ENCODE measurements at regions not wholly inside any gene's neighbourhood (a gene's known extent, or its start where the extent isn't known, plus 50 kb on each side); places are given as distances from the start of the nearest gene placed in this dataset.

GRCh38 chr15:37480482-37480881 is 380.1 kb upstream of the MEIS2 start:
- CTCF ChIA-PET = no interaction called here
- H3K4me3 ChIP-seq (ENCODE audit: low read depth, low read length) = no peak overlapping the region
- TF ChIP-seq, protein P1, sequence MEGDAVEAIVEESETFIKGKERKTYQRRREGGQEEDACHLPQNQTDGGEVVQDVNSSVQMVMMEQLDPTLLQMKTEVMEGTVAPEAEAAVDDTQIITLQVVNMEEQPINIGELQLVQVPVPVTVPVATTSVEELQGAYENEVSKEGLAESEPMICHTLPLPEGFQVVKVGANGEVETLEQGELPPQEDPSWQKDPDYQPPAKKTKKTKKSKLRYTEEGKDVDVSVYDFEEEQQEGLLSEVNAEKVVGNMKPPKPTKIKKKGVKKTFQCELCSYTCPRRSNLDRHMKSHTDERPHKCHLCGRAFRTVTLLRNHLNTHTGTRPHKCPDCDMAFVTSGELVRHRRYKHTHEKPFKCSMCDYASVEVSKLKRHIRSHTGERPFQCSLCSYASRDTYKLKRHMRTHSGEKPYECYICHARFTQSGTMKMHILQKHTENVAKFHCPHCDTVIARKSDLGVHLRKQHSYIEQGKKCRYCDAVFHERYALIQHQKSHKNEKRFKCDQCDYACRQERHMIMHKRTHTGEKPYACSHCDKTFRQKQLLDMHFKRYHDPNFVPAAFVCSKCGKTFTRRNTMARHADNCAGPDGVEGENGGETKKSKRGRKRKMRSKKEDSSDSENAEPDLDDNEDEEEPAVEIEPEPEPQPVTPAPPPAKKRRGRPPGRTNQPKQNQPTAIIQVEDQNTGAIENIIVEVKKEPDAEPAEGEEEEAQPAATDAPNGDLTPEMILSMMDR (IDR thresholded peaks at IDR 0.05; ENCODE audit: insufficient read depth, low read length, missing control alignments) = no peak
- POLR2A ChIA-PET = no interaction called here
- DNase-seq (ENCODE audit: low read depth, low spot score) = no peak

GRCh38 chr15:37481126-37481525 is 380.8 kb upstream of the MEIS2 start:
- no peak for DNase-seq (ENCODE audit: low read depth, low spot score)
- TF ChIP-seq, protein P1 (IDR thresholded peaks at IDR 0.05; ENCODE audit: insufficient read depth, low read length, missing control alignments) = no peak
- no peak overlapping the region for H3K4me3 ChIP-seq (ENCODE audit: low read depth, low read length)
- ChIA-PET POLR2A (interaction anchor here (1.2 kb wide), 1 partner anchor 34 kb away, joined by 3 read pairs; no protein-coding TSS in a partner anchor), CTCF (no interaction called here)

- TF ChIP-seq, protein P1 (IDR thresholded peaks at IDR 0.05; ENCODE audit: insufficient read depth, low read length, missing control alignments) = no peak
- no peak for DNase-seq (ENCODE audit: low read depth, low spot score)
- no peak overlapping the region for H3K4me3 ChIP-seq (ENCODE audit: low read depth, low read length)
- POLR2A ChIA-PET = no interaction called here
- CTCF ChIA-PET = no interaction called here
These were observed 383.4 kb upstream of the MEIS2 start for GRCh38 chr15:37483779-37484178.

- ChIA-PET CTCF (no interaction called here), POLR2A (no interaction called here)
- TF ChIP-seq, protein P1 (IDR thresholded peaks at IDR 0.05; ENCODE audit: insufficient read depth, low read length, missing control alignments) = no peak
- no peak for DNase-seq (ENCODE audit: low read depth, low spot score)
- no peak overlapping the region for H3K4me3 ChIP-seq (ENCODE audit: low read depth, low read length)
These were observed 384.7 kb upstream of the MEIS2 start for GRCh38 chr15:37485056-37485455.

DNA sequence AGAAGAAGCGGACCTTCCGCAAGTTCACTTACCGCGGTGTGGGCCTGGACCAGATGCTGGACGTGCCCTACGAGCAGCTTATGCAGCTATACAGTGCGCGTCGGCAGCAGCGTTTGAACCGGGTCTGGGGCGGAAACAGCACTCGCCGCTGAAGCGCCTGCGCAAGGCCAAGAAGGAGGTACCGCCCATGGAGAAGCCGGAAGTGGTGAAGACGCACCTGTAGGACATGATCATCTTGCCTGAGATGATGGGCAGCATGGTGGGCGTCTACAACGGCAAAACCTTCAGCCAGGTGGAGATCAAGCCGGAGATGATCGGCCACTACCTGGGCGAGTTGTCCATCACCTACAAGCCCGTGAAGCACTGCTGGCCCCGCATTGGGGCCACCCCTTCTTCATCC is 390.4 kb upstream of the MEIS2 start:
- TF ChIP-seq, protein P1 (IDR thresholded peaks at IDR 0.05; ENCODE audit: insufficient read depth, low read length, missing control alignments) = no peak
- CTCF ChIA-PET = no interaction called here
- POLR2A ChIA-PET = no interaction called here

GRCh38 chr15:37516621-37517020 is 416.3 kb upstream of the MEIS2 start:
- ChIA-PET CTCF (no interaction called here), POLR2A (no interaction called here)
- TF ChIP-seq, protein P1 (IDR thresholded peaks at IDR 0.05; ENCODE audit: insufficient read depth, low read length, missing control alignments) = no peak
- no peak overlapping the region for H3K4me3 ChIP-seq (ENCODE audit: low read depth, low read length)
- DNase-seq (ENCODE audit: low read depth, low spot score) = no peak

More for the DNA sequence above, 390.4 kb upstream of the MEIS2 start:
- no peak overlapping the region for H3K4me3 ChIP-seq (ENCODE audit: low read depth, low read length)
- DNase-seq (ENCODE audit: low read depth, low spot score) = no peak

Measured in AG04449 (cell line).